ENCODE measurements at regions not wholly inside any gene's neighbourhood (a gene's known extent, or its start where the extent isn't known, plus 50 kb on each side); places are given as distances from the start of the nearest gene placed in this dataset.

GRCh38 chr20:20780127-20780824 lies 67.8 kb upstream of the RALGAPA2 start:
- H3K9ac ChIP-seq (ENCODE audit: low read length), result no peak overlapping the region
- H4K20me1 ChIP-seq (ENCODE audit: insufficient read depth), result no peaks in the 10 kb centered on the region
- no peak overlapping the region for H2AFZ ChIP-seq (ENCODE audit: low read depth, low read length)
- H3K4me3 ChIP-seq (ENCODE audit: low read length), result no peak overlapping the region
- no peaks in the 10 kb centered on the region for H3K36me3 ChIP-seq (ENCODE audit: insufficient read depth, low read length)
- no peak overlapping the region for H3K27ac ChIP-seq (ENCODE audit: low read length)
- H3K79me2 ChIP-seq (replicated peaks; ENCODE audit: insufficient read depth, low read length), result no peaks in the 10 kb centered on the region
- H3K27me3 ChIP-seq (ENCODE audit: insufficient read depth, low read depth, low read length), result no peaks in the 10 kb centered on the region
- TF ChIP-seq POLR2AphosphoS5 (IDR thresholded peaks at IDR 0.05), result no peak
- TF ChIP-seq MXI1 (conservative IDR thresholded peaks at IDR 0.05; ENCODE audit: poor library complexity, severe bottlenecking), result no peak
- no peak for TF ChIP-seq SMC3 (conservative IDR thresholded peaks at IDR 0.05; ENCODE audit: poor library complexity)
- no peak for TF ChIP-seq TAF1 (IDR thresholded peaks at IDR 0.05; ENCODE audit: low read depth)
- TF ChIP-seq RAD21 (conservative IDR thresholded peaks at IDR 0.05), result no peak
- no peaks in the 10 kb centered on the region for H3K9me2 ChIP-seq (ENCODE audit: insufficient read depth, low read length)
- H3K4me2 ChIP-seq (ENCODE audit: low read length), result no peak overlapping the region
- H3F3A ChIP-seq (ENCODE audit: insufficient read depth, low read length, poor library complexity, severe bottlenecking), result no peaks in the 10 kb centered on the region
- H3K9me3 ChIP-seq (ENCODE audit: low read length), result no peaks in the 10 kb centered on the region

- H3K79me2 ChIP-seq (replicated peaks; ENCODE audit: insufficient read depth, low read length), result no peaks in the 10 kb centered on the region
- no peaks in the 10 kb centered on the region for H3K9me2 ChIP-seq (ENCODE audit: insufficient read depth, low read length)
- H3K27ac ChIP-seq (ENCODE audit: low read length), result no peak overlapping the region
- H3K4me2 ChIP-seq (ENCODE audit: low read length), result no peak overlapping the region
- no peak overlapping the region for H3K9ac ChIP-seq (ENCODE audit: low read length)
- H2AFZ ChIP-seq (ENCODE audit: low read depth, low read length), result no peak overlapping the region
- no peaks in the 10 kb centered on the region for H3K27me3 ChIP-seq (ENCODE audit: insufficient read depth, low read depth, low read length)
- TF ChIP-seq, protein P1, sequence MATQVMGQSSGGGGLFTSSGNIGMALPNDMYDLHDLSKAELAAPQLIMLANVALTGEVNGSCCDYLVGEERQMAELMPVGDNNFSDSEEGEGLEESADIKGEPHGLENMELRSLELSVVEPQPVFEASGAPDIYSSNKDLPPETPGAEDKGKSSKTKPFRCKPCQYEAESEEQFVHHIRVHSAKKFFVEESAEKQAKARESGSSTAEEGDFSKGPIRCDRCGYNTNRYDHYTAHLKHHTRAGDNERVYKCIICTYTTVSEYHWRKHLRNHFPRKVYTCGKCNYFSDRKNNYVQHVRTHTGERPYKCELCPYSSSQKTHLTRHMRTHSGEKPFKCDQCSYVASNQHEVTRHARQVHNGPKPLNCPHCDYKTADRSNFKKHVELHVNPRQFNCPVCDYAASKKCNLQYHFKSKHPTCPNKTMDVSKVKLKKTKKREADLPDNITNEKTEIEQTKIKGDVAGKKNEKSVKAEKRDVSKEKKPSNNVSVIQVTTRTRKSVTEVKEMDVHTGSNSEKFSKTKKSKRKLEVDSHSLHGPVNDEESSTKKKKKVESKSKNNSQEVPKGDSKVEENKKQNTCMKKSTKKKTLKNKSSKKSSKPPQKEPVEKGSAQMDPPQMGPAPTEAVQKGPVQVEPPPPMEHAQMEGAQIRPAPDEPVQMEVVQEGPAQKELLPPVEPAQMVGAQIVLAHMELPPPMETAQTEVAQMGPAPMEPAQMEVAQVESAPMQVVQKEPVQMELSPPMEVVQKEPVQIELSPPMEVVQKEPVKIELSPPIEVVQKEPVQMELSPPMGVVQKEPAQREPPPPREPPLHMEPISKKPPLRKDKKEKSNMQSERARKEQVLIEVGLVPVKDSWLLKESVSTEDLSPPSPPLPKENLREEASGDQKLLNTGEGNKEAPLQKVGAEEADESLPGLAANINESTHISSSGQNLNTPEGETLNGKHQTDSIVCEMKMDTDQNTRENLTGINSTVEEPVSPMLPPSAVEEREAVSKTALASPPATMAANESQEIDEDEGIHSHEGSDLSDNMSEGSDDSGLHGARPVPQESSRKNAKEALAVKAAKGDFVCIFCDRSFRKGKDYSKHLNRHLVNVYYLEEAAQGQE (IDR thresholded peaks at IDR 0.05; ENCODE audit: borderline replicate concordance), result no peak
- TF ChIP-seq SMC3 (conservative IDR thresholded peaks at IDR 0.05; ENCODE audit: poor library complexity) (no peak), EZH2 (IDR thresholded peaks at IDR 0.05; ENCODE audit: borderline replicate concordance, insufficient read depth, low read length, poor library complexity, severe bottlenecking) (no peak), EP300 (conservative IDR thresholded peaks at IDR 0.05; ENCODE audit: poor library complexity, severe bottlenecking) (no peak), POLR2AphosphoS5 (IDR thresholded peaks at IDR 0.05) (no peak), RAD21 (conservative IDR thresholded peaks at IDR 0.05) (no peak), MXI1 (conservative IDR thresholded peaks at IDR 0.05; ENCODE audit: poor library complexity, severe bottlenecking) (no peak), TAF1 (IDR thresholded peaks at IDR 0.05; ENCODE audit: low read depth) (no peak)
- TF ChIP-seq, protein P2, sequence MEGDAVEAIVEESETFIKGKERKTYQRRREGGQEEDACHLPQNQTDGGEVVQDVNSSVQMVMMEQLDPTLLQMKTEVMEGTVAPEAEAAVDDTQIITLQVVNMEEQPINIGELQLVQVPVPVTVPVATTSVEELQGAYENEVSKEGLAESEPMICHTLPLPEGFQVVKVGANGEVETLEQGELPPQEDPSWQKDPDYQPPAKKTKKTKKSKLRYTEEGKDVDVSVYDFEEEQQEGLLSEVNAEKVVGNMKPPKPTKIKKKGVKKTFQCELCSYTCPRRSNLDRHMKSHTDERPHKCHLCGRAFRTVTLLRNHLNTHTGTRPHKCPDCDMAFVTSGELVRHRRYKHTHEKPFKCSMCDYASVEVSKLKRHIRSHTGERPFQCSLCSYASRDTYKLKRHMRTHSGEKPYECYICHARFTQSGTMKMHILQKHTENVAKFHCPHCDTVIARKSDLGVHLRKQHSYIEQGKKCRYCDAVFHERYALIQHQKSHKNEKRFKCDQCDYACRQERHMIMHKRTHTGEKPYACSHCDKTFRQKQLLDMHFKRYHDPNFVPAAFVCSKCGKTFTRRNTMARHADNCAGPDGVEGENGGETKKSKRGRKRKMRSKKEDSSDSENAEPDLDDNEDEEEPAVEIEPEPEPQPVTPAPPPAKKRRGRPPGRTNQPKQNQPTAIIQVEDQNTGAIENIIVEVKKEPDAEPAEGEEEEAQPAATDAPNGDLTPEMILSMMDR (IDR thresholded peaks at IDR 0.05; ENCODE audit: poor library complexity, severe bottlenecking), result no peak
- H3K9me3 ChIP-seq (ENCODE audit: low read length), result no peaks in the 10 kb centered on the region
- no peaks in the 10 kb centered on the region for H4K20me1 ChIP-seq (ENCODE audit: insufficient read depth)
- no peak overlapping the region for H3K4me3 ChIP-seq (ENCODE audit: low read length)
- no peaks in the 10 kb centered on the region for H3K36me3 ChIP-seq (ENCODE audit: insufficient read depth, low read length)
- no peaks in the 10 kb centered on the region for H3F3A ChIP-seq (ENCODE audit: insufficient read depth, low read length, poor library complexity, severe bottlenecking)
Measured at GRCh38 chr20:20778676-20779075, 66.2 kb upstream of the RALGAPA2 start.
